ENCODE measurements at regions not wholly inside any gene's neighbourhood (a gene's known extent, or its start where the extent isn't known, plus 50 kb on each side); places are given as distances from the start of the nearest gene placed in this dataset.

- no peak for TF ChIP-seq ZNF462 (CRISPR knock-in tag; IDR thresholded peaks at IDR 0.05)
- TF ChIP-seq CREB1 (CRISPR knock-in tag; IDR thresholded peaks at IDR 0.05; ENCODE audit: low read depth), result no peak
- TF ChIP-seq ZNF331 (CRISPR knock-in tag; IDR thresholded peaks at IDR 0.05; ENCODE audit: low read depth), result no peak
Observed at GRCh38 chr2:53467467-53468180, 300.0 kb upstream of the CHAC2 start (continued).

GRCh38 chr2:53463806-53464726 is 303.5 kb upstream of the CHAC2 start:
- H3K36me3 Mint-ChIP-seq (ENCODE audit: low read depth), result no peaks in the 10 kb centered on the region
- no peak overlapping the region; the same call in 1 of the 2 replicates for H2AFZ ChIP-seq
- no peaks in the 10 kb centered on the region; the same call in 2 of the 3 replicates for H3K9me3 Mint-ChIP-seq
- no peak for TF ChIP-seq EZH2phosphoT487 (IDR thresholded peaks at IDR 0.05; ENCODE audit: unreplicated experiment)
- TF ChIP-seq JUNB (IDR thresholded peaks at IDR 0.05; ENCODE audit: unreplicated experiment), result no peak
- TF ChIP-seq CREB1 (CRISPR knock-in tag; IDR thresholded peaks at IDR 0.05; ENCODE audit: low read depth), result no peak
- no peak for TF ChIP-seq POLR2AphosphoS5 (IDR thresholded peaks at IDR 0.05; ENCODE audit: low read depth)
- no peak for TF ChIP-seq EZH2 (IDR thresholded peaks at IDR 0.05; ENCODE audit: low read depth, unreplicated experiment)
- TF ChIP-seq STAT1 (IDR thresholded peaks at IDR 0.05; ENCODE audit: unreplicated experiment), result no peak
- TF ChIP-seq ZNF114 (CRISPR knock-in tag; IDR thresholded peaks at IDR 0.05), result no peak

More at GRCh38 chr2:53463806-53464726, 303.5 kb upstream of the CHAC2 start:
- Histone ChIP-seq H4K20me1 (replicated peaks; ENCODE audit: insufficient read depth) (no peaks in the 10 kb centered on the region), H3K4me1 (ENCODE audit: insufficient read depth) (no peaks in the 10 kb centered on the region), H3K27ac (ENCODE audit: low read depth) (no peak overlapping the region), H3K9me2 (ENCODE audit: insufficient read depth) (peaks cover 13% of the 10 kb centered on the region), H3K4me3 (no peak overlapping the region), H3K36me3 (ENCODE audit: insufficient read depth) (no peaks in the 10 kb centered on the region), H3K4me2 (no peak overlapping the region), H3K27me3 (ENCODE audit: insufficient read depth) (no peaks in the 10 kb centered on the region), H3F3A (replicated peaks; ENCODE audit: low read depth) (no peaks in the 10 kb centered on the region), H3K79me2 (replicated peaks; ENCODE audit: insufficient read depth) (no peaks in the 10 kb centered on the region)
- H3K27ac Mint-ChIP-seq, result no peak overlapping the region
- peaks cover 2% of the 10 kb centered on the region for H3K27me3 Mint-ChIP-seq (ENCODE audit: insufficient read depth, low read depth, poor library complexity)
- DNase-seq (ENCODE audit: low spot score), result no peak
- ATAC-seq, result no peak
- no peak overlapping the region for H3K4me3 Mint-ChIP-seq
- peaks cover 2% of the 10 kb centered on the region; the same call in 1 of the 3 replicates for H3K4me1 Mint-ChIP-seq

All from GM23338 (cell line).